GM18517 (cell line): ENCODE measurements at regions not wholly inside any gene's neighbourhood (a gene's known extent, or its start where the extent isn't known, plus 50 kb on each side); places are given as distances from the start of the nearest gene placed in this dataset.
"Not testable (repeated sequence)": the region's sequence is repeated elsewhere in the genome, so short reads cannot be mapped to it uniquely, and the experiment has no call there.

ENCODE experiments used
- ATAC-seq: cut with Tn5 transposase; IDR thresholded peaks from one replicate; pipeline ENCODE4 v1.9.1; 2021; ENCODE audit warnings: mild to moderate bottlenecking, moderate library complexity; ENCODE audit not compliant: unreplicated experiment

- ATAC-seq, result no peak
Measured at GRCh38 chrX:39766855-39767254, 330.9 kb downstream of the BCOR start.

- ATAC-seq, result no peak
Measured at GRCh38 chrX:39767446-39767845, 330.3 kb downstream of the BCOR start.

GRCh38 chrX:39769748-39770147, 328.0 kb downstream of the BCOR start:
- no peak for ATAC-seq

- ATAC-seq, result no peak
Measured at GRCh38 chrX:39771089-39771488, 326.7 kb downstream of the BCOR start.

- ATAC-seq, result no peak
Measured at GRCh38 chrX:39772057-39772832, 325.5 kb downstream of the BCOR start.

GRCh38 chrX:39773150-39773549, 324.6 kb downstream of the BCOR start:
- no peak for ATAC-seq

- no peak for ATAC-seq
Measured at GRCh38 chrX:39773923-39774773, 323.6 kb downstream of the BCOR start.

GRCh38 chrX:39774774-39775328, 322.9 kb downstream of the BCOR start:
- ATAC-seq, result no peak

GRCh38 chrX:39777623-39778025, 320.1 kb downstream of the BCOR start:
- ATAC-seq, result no peak

- ATAC-seq, result no peak
Measured at GRCh38 chrX:39779952-39780783, 317.6 kb downstream of the BCOR start.

GRCh38 chrX:39782276-39782675, 315.5 kb downstream of the BCOR start:
- no peak for ATAC-seq

GRCh38 chrX:39787999-39788398, 309.8 kb downstream of the BCOR start:
- no peak for ATAC-seq

GRCh38 chrX:39788521-39788920, 309.2 kb downstream of the BCOR start:
- ATAC-seq, result no peak

GRCh38 chrX:39791691-39792090, 306.1 kb downstream of the BCOR start:
- no peak for ATAC-seq

- ATAC-seq, result no peak
Measured at GRCh38 chrX:39795605-39796004, 302.2 kb downstream of the BCOR start.

- ATAC-seq, result no peak
Measured at GRCh38 chrX:39796856-39797255, 300.9 kb downstream of the BCOR start.

- not testable (repeated sequence) for ATAC-seq
Measured at GRCh38 chrX:39798488-39798887, 299.3 kb downstream of the BCOR start.

- ATAC-seq, result no peak
Measured at GRCh38 chrX:39802354-39802753, 295.4 kb downstream of the BCOR start.

GRCh38 chrX:39802908-39803307, 294.9 kb downstream of the BCOR start:
- ATAC-seq, result no peak

- no peak for ATAC-seq
Measured at GRCh38 chrX:39805022-39805421, 292.7 kb downstream of the BCOR start.

- no peak for ATAC-seq
Measured at GRCh38 chrX:39805825-39806224, 291.9 kb downstream of the BCOR start.
